Kidney (tissue), 13 donors: ENCODE measurements at regions not wholly inside any gene's neighbourhood (a gene's known extent, or its start where the extent isn't known, plus 50 kb on each side); places are given as distances from the start of the nearest gene placed in this dataset.
A peak's percentile ranks its signal among the peaks of the same experiment; 100 is the strongest.

ENCODE experiments used
- DNase-seq, 5 donors: peaks; one replicate each; pipeline ENCODE4 v3.0.0-alpha.2; 2013 to 2020
- FAIRE-seq: peaks from 2 replicates; lab custom pipeline; 2012; peaks lifted over from hg19 to GRCh38; lab: Jason Lieb, UNC
- H3K27ac ChIP-seq, 2 donors: one replicate each; pipeline ENCODE4 v1.7.0; 2013; ENCODE audit warnings: low read depth in 2 of 2, low read length in 2 of 2, inconsistent platforms in 1 of 2
- H3K27me3 ChIP-seq: one replicate; pipeline ENCODE4 v1.7.1; 2013; ENCODE audit warnings: low read length, inconsistent platforms; ENCODE audit not compliant: control insufficient read depth, insufficient read depth
- H3K36me3 ChIP-seq, 3 donors: one replicate each; pipeline versions ENCODE4 v1.7.0 to v1.7.1; 2013; ENCODE audit warnings: low read length in 3 of 3, control low read depth in 1 of 3, inconsistent platforms in 1 of 3; ENCODE audit not compliant: insufficient read depth in 3 of 3, control insufficient read depth in 2 of 3
- H3K4me1 ChIP-seq, 3 donors: one replicate each; pipeline versions ENCODE4 v1.7.0 to v1.7.1; 2013; ENCODE audit warnings: low read length in 3 of 3, inconsistent platforms in 1 of 3, low read depth in 1 of 3; ENCODE audit not compliant: control insufficient read depth in 2 of 3, insufficient read depth in 2 of 3
- H3K4me3 ChIP-seq, 3 donors: one replicate each; pipeline versions ENCODE4 v1.7.0 to v1.8.1; 2013; ENCODE audit warnings: low read length in 3 of 3, control low read depth in 1 of 3, inconsistent platforms in 1 of 3
- H3K9ac ChIP-seq, 3 donors: one replicate each; pipeline versions ENCODE4 v1.7.0 to v1.7.1; 2013; ENCODE audit warnings: low read length in 3 of 3, control low read depth in 1 of 3, inconsistent platforms in 1 of 3
- H3K9me3 ChIP-seq, 3 donors: one replicate each; pipeline versions ENCODE4 v1.7.0 to v1.7.1; 2013; ENCODE audit warnings: low read length in 3 of 3, control low read depth in 1 of 3, inconsistent platforms in 1 of 3; ENCODE audit not compliant: control insufficient read depth in 2 of 3, insufficient read depth in 1 of 3
- intact Hi-C: fragments of 100-400 bp; cut with DNase I; formaldehyde crosslinking; loops from one replicate; pipeline ENCODE4 v1.11.1; 2022
- TF ChIP-seq, protein P1 (sequence below): IDR thresholded peaks from 3 replicates; pipeline ENCODE4 v1.5.1; 2012; ENCODE audit warnings: mild to moderate bottlenecking, moderate library complexity, borderline replicate concordance; ENCODE audit not compliant: insufficient read depth; ENCODE audit errors: extremely low read depth
- donor health status: control.
- donor health status: control.
- donor health status: control.
- donor health status: control.
- donor health status: control.
- donor health status: DM: yes; HTN: yes; CAD: no.
- donor health status: Normal renal cell carcinoma (clear cell type).

DNA sequence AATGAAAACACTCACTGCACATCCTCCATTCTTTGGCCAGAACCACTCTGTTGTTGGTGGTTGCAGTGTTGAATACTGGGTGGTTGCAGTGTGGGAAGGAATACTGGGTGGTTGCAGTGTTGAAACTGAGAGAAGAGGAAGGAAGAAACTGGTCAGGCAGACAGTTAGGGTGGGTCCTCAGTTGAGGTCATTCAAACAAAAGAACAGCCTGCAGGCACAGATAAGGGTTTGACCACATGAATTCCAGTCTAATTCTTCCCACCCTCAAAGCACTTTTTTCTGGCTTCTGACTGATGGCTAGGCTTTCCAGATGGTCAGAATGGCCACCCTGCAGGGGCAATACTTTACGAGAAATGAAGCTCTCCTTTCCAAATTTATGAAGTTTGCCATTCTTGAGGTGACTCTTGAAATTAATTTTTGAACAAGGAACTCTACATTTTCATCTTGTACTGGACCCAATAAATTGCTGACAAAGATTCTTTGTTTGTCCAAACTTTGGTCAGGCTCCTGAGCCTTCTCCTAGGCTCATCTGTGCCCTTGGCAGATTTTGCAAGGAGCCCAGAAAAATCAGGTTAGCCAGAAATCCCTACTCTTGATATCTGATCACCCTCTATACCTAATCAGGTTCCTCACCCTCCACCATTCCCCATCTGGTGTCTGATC lies 596.6 kb upstream of the CDH5 start:
- DNase-seq (no peak), FAIRE-seq (no peak)
- Histone ChIP-seq H3K4me1 (no peaks in the 10 kb centered on the region), H3K27me3 (no peaks in the 10 kb centered on the region), H3K4me3 (no peak overlapping the region), H3K9me3 (peaks cover 0 to 3% (median 0%) of the 10 kb centered on the region in 3 donors), H3K9ac (no peak overlapping the region), H3K36me3 (no peaks in the 10 kb centered on the region), H3K27ac (no peak overlapping the region)
- intact Hi-C loops: loop anchor here (10.0 kb wide), 1 partner anchor 55 kb away; no protein-coding TSS in a partner anchor
- TF ChIP-seq, protein P1, sequence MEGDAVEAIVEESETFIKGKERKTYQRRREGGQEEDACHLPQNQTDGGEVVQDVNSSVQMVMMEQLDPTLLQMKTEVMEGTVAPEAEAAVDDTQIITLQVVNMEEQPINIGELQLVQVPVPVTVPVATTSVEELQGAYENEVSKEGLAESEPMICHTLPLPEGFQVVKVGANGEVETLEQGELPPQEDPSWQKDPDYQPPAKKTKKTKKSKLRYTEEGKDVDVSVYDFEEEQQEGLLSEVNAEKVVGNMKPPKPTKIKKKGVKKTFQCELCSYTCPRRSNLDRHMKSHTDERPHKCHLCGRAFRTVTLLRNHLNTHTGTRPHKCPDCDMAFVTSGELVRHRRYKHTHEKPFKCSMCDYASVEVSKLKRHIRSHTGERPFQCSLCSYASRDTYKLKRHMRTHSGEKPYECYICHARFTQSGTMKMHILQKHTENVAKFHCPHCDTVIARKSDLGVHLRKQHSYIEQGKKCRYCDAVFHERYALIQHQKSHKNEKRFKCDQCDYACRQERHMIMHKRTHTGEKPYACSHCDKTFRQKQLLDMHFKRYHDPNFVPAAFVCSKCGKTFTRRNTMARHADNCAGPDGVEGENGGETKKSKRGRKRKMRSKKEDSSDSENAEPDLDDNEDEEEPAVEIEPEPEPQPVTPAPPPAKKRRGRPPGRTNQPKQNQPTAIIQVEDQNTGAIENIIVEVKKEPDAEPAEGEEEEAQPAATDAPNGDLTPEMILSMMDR: no peak

DNA sequence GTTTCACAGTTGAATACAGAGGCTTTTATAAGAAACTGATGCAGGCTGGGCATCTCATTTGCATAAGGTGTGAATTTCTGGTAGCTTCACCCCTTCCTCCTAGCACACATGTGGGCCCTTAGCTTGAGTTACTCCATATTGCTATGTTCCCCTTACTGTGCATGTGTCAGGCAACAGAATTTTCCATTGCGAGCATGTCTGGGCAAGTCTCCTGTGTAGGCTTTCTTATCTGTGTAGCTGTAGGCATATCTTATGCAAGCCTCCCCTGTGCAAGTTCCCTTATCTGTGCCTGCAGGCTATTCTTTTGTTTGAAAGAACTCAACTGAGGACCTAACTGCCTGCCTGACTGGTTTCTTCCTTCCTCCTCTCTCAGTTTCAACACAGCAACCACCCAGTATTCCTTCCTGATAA lies 597.4 kb upstream of the CDH5 start:
- H3K4me3 ChIP-seq: no peak overlapping the region
- H3K27ac ChIP-seq: no peak overlapping the region
- no peak overlapping the region for H3K9ac ChIP-seq
- H3K4me1 ChIP-seq: peaks cover 0 to 5% (median 0%) of the 10 kb centered on the region in 3 donors
- no peaks in the 10 kb centered on the region for H3K27me3 ChIP-seq
- DNase-seq: no peak
- intact Hi-C loops: no loop called here
- no peak for FAIRE-seq
- TF ChIP-seq, protein P1: no peak
- no peaks in the 10 kb centered on the region for H3K36me3 ChIP-seq
- peaks cover 0 to 3% (median 0%) of the 10 kb centered on the region in 3 donors for H3K9me3 ChIP-seq

DNA sequence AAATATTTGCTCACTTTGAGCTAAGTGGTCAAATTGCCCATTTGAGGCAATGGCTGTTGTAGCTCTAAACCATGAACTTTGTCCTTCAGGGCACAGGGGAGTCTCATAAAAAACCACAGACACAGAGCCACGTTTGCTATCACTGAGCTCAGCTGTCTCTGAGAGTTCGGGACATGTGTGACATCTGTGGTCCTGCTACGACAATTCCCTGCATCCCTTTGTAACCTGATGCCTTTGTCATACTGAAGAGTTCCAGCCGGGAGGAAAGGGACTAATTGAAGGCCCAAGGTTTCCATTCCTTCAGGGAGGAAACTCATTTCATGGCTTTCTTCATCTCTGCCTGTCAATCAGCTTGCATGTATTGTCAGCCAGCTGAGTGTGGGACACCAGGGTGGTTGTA lies 599.4 kb upstream of the CDH5 start:
- FAIRE-seq (no peak), DNase-seq (peak in 4 of 5 donors; percentile 53 to 87 (median 70))
- TF ChIP-seq, protein P1: no peak
- intact Hi-C loops: no loop called here
- Histone ChIP-seq H3K4me1 (peaks cover 0 to 6% (median 0%) of the 10 kb centered on the region in 3 donors), H3K9me3 (peaks cover 0 to 3% (median 0%) of the 10 kb centered on the region in 3 donors), H3K27me3 (no peaks in the 10 kb centered on the region), H3K36me3 (no peaks in the 10 kb centered on the region), H3K4me3 (no peak overlapping the region), H3K27ac (no peak overlapping the region), H3K9ac (no peak overlapping the region)
